ENCODE measurements at regions not wholly inside any gene's neighbourhood (a gene's known extent, or its start where the extent isn't known, plus 50 kb on each side); places are given as distances from the start of the nearest gene placed in this dataset.

DNA sequence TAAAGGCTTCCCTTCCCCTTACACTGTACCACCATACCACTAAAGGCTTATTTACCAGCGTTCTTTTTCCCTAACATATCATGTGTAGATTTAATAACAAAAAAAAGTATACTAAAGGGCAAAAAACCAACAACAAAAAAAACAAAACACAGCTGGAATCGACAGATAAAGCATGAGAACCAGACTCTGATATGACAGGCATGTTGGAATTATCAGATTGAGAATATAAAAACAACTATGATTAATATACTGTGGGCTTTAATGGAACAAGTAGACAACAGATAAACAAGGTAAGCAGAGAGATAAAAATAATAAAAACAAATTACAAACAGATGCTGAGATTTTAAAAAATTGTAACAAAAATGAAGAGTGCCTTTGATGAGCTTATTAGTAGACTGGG is 754.1 kb upstream of the MDGA2 start:
- H3K4me3 ChIP-seq (ENCODE audit: low read depth in 2 of 2, low read length in 1 of 2) = no peak overlapping the region
- CTCF ChIA-PET = no interaction called here
- H3K4me1 ChIP-seq (ENCODE audit: control insufficient read depth in 1 of 2, insufficient read depth in 2 of 2, low read depth in 1 of 2, low read length in 1 of 2) = no peaks in the 10 kb centered on the region
- no peaks in the 10 kb centered on the region for H3K27me3 ChIP-seq (ENCODE audit: insufficient read depth)
- no peaks in the 10 kb centered on the region for H3F3A ChIP-seq (replicated peaks; ENCODE audit: insufficient read depth)
- no peaks in the 10 kb centered on the region for H3K9me2 ChIP-seq
- peak; percentile 6 for DNase-seq
- H3K9ac ChIP-seq = no peak overlapping the region
- H3K9me3 ChIP-seq = no peaks in the 10 kb centered on the region
- 2% methylated on average over 2 of the region's 2 CpGs for WGBS (ENCODE audit: low lambda C conversion rate)
- no peaks in the 10 kb centered on the region for H3K79me2 ChIP-seq (ENCODE audit: insufficient read depth)
- no peaks in the 10 kb centered on the region for H3K36me3 ChIP-seq (replicated peaks in 1 of 2; ENCODE audit: control insufficient read depth in 1 of 2, insufficient read depth in 2 of 2, low read length in 1 of 2)
- no peak overlapping the region for H2AFZ ChIP-seq (ENCODE audit: low read depth)
- TF ChIP-seq YY1 (IDR thresholded peaks at IDR 0.05; ENCODE audit: low read depth) (no peak), GABPA (IDR thresholded peaks at IDR 0.05; ENCODE audit: low read depth) (no peak), SMC3 (IDR thresholded peaks at IDR 0.05; ENCODE audit: low read depth, low read length) (no peak), NFIC (IDR thresholded peaks at IDR 0.05; ENCODE audit: borderline replicate concordance) (no peak), TEAD4 (IDR thresholded peaks at IDR 0.05; ENCODE audit: borderline replicate concordance, insufficient read depth) (no peak), EZH2phosphoT487 (IDR thresholded peaks at IDR 0.05; ENCODE audit: borderline replicate concordance, low read depth) (no peak), FOXM1 (IDR thresholded peaks at IDR 0.05; ENCODE audit: low read depth) (no peak), GATA2 (CRISPR knock-in tag; IDR thresholded peaks at IDR 0.05) (peak; percentile 80), TCF12 (IDR thresholded peaks at IDR 0.05) (peak; percentile 14; the same call in 1 of the 2 replicates), POLR2AphosphoS5 (IDR thresholded peaks at IDR 0.05; ENCODE audit: low read depth, low read length) (no peak), FOXJ3 (CRISPR knock-in tag; IDR thresholded peaks at IDR 0.05) (no peak), RFX5 (IDR thresholded peaks at IDR 0.05; ENCODE audit: low read length) (no peak), RXRA (IDR thresholded peaks at IDR 0.05; ENCODE audit: borderline replicate concordance, low read depth) (no peak), ELF1 (IDR thresholded peaks at IDR 0.05) (no peak), RCOR1 (IDR thresholded peaks at IDR 0.05; ENCODE audit: low read length) (no peak), TAF1 (IDR thresholded peaks at IDR 0.05; ENCODE audit: borderline replicate concordance, low read depth, low read length) (no peak), EP300 (IDR thresholded peaks at IDR 0.05; ENCODE audit: borderline replicate concordance in 1 of 2, low read depth in 1 of 2, low read length in 1 of 2) (peak in 1 of 2 experiments; percentile 74; a peak in 2 of 4 replicates), RAD21 (IDR thresholded peaks at IDR 0.05; ENCODE audit: low read length) (no peak), JUND (IDR thresholded peaks at IDR 0.05) (no peak)
- TF ChIP-seq, protein P1, sequence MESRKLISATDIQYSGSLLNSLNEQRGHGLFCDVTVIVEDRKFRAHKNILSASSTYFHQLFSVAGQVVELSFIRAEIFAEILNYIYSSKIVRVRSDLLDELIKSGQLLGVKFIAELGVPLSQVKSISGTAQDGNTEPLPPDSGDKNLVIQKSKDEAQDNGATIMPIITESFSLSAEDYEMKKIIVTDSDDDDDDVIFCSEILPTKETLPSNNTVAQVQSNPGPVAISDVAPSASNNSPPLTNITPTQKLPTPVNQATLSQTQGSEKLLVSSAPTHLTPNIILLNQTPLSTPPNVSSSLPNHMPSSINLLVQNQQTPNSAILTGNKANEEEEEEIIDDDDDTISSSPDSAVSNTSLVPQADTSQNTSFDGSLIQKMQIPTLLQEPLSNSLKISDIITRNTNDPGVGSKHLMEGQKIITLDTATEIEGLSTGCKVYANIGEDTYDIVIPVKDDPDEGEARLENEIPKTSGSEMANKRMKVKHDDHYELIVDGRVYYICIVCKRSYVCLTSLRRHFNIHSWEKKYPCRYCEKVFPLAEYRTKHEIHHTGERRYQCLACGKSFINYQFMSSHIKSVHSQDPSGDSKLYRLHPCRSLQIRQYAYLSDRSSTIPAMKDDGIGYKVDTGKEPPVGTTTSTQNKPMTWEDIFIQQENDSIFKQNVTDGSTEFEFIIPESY (IDR thresholded peaks at IDR 0.05; ENCODE audit: borderline replicate concordance, low read depth) = no peak
- TF ChIP-seq, protein P2, sequence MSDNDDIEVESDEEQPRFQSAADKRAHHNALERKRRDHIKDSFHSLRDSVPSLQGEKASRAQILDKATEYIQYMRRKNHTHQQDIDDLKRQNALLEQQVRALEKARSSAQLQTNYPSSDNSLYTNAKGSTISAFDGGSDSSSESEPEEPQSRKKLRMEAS (IDR thresholded peaks at IDR 0.05; ENCODE audit: low read depth) = no peak
- TF ChIP-seq, protein P3, sequence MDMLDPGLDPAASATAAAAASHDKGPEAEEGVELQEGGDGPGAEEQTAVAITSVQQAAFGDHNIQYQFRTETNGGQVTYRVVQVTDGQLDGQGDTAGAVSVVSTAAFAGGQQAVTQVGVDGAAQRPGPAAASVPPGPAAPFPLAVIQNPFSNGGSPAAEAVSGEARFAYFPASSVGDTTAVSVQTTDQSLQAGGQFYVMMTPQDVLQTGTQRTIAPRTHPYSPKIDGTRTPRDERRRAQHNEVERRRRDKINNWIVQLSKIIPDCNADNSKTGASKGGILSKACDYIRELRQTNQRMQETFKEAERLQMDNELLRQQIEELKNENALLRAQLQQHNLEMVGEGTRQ (IDR thresholded peaks at IDR 0.05; ENCODE audit: borderline replicate concordance, low read depth, low read length) = no peak
- TF ChIP-seq, protein P4, sequence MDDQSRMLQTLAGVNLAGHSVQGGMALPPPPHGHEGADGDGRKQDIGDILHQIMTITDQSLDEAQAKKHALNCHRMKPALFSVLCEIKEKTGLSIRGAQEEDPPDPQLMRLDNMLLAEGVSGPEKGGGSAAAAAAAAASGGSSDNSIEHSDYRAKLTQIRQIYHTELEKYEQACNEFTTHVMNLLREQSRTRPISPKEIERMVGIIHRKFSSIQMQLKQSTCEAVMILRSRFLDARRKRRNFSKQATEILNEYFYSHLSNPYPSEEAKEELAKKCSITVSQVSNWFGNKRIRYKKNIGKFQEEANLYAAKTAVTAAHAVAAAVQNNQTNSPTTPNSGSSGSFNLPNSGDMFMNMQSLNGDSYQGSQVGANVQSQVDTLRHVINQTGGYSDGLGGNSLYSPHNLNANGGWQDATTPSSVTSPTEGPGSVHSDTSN (IDR thresholded peaks at IDR 0.05) = no peak
- TF ChIP-seq, protein P5, sequence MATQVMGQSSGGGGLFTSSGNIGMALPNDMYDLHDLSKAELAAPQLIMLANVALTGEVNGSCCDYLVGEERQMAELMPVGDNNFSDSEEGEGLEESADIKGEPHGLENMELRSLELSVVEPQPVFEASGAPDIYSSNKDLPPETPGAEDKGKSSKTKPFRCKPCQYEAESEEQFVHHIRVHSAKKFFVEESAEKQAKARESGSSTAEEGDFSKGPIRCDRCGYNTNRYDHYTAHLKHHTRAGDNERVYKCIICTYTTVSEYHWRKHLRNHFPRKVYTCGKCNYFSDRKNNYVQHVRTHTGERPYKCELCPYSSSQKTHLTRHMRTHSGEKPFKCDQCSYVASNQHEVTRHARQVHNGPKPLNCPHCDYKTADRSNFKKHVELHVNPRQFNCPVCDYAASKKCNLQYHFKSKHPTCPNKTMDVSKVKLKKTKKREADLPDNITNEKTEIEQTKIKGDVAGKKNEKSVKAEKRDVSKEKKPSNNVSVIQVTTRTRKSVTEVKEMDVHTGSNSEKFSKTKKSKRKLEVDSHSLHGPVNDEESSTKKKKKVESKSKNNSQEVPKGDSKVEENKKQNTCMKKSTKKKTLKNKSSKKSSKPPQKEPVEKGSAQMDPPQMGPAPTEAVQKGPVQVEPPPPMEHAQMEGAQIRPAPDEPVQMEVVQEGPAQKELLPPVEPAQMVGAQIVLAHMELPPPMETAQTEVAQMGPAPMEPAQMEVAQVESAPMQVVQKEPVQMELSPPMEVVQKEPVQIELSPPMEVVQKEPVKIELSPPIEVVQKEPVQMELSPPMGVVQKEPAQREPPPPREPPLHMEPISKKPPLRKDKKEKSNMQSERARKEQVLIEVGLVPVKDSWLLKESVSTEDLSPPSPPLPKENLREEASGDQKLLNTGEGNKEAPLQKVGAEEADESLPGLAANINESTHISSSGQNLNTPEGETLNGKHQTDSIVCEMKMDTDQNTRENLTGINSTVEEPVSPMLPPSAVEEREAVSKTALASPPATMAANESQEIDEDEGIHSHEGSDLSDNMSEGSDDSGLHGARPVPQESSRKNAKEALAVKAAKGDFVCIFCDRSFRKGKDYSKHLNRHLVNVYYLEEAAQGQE (IDR thresholded peaks at IDR 0.05; ENCODE audit: low read depth, low read length) = no peak
- POLR2A ChIA-PET = no interaction called here
- no peak overlapping the region for H3K4me2 ChIP-seq
- H4K20me1 ChIP-seq (ENCODE audit: insufficient read depth) = no peaks in the 10 kb centered on the region
- H3K27ac ChIP-seq (ENCODE audit: low read depth in 2 of 2, low read length in 1 of 2) = peak overlapping the region in 1 of 2 experiments; percentile 28; a peak in 1 of 4 replicates

All from SK-N-SH (cell line).